ENCODE measurements at regions not wholly inside any gene's neighbourhood (a gene's known extent, or its start where the extent isn't known, plus 50 kb on each side); places are given as distances from the start of the nearest gene placed in this dataset.

GRCh38 chr6:30799210-30799609 is 54.9 kb upstream of the IER3 start:
- Mint-ChIP-seq H3K4me3 (no peak overlapping the region), H3K9me3 (peaks cover 5% of the 10 kb centered on the region), H3K4me1 (peaks cover 20% of the 10 kb centered on the region), H3K36me3 (ENCODE audit: low read depth) (peaks cover 27% of the 10 kb centered on the region), H3K27me3 (no peaks in the 10 kb centered on the region), H3K27ac (no peak overlapping the region)
- no peak for DNase-seq
- intact Hi-C loops (cut with micrococcal nuclease) = no loop called here

- Mint-ChIP-seq H3K4me3 (no peak overlapping the region), H3K36me3 (ENCODE audit: low read depth) (peaks cover 26% of the 10 kb centered on the region), H3K9me3 (peaks cover 3% of the 10 kb centered on the region), H3K4me1 (peaks cover 25% of the 10 kb centered on the region), H3K27ac (no peak overlapping the region), H3K27me3 (no peaks in the 10 kb centered on the region)
- no peak for DNase-seq
- intact Hi-C loops (cut with micrococcal nuclease) = no loop called here
Observed at GRCh38 chr6:30798494-30798893, 54.1 kb upstream of the IER3 start.

GRCh38 chr6:30795549-30796293 is 51.4 kb upstream of the IER3 start:
- no peak for DNase-seq
- Mint-ChIP-seq H3K36me3 (ENCODE audit: low read depth) (peaks cover 26% of the 10 kb centered on the region), H3K9me3 (peaks cover 3% of the 10 kb centered on the region), H3K4me3 (no peak overlapping the region), H3K27ac (peak overlapping the region; percentile 44), H3K27me3 (no peaks in the 10 kb centered on the region), H3K4me1 (peaks cover 35% of the 10 kb centered on the region)
- intact Hi-C loops (cut with micrococcal nuclease) = no loop called here
